ENCODE measurements at regions not wholly inside any gene's neighbourhood (a gene's known extent, or its start where the extent isn't known, plus 50 kb on each side); places are given as distances from the start of the nearest gene placed in this dataset.

- TF ChIP-seq CTCF (IDR thresholded peaks at IDR 0.05; ENCODE audit: poor library complexity, severe bottlenecking), result no peak
- TF ChIP-seq EZH2 (IDR thresholded peaks at IDR 0.05; ENCODE audit: borderline replicate concordance, insufficient read depth, low read length, poor library complexity, severe bottlenecking), result no peak
- no peak for TF ChIP-seq RAD21 (conservative IDR thresholded peaks at IDR 0.05)
Measured at GRCh38 chr13:110799246-110800236, 86.0 kb downstream of the ING1 start.

Measured in neural cell (in vitro differentiated cells).